ENCODE measurements at regions not wholly inside any gene's neighbourhood (a gene's known extent, or its start where the extent isn't known, plus 50 kb on each side); places are given as distances from the start of the nearest gene placed in this dataset.
"Not testable (repeated sequence)": the region's sequence is repeated elsewhere in the genome, so short reads cannot be mapped to it uniquely, and the experiment has no call there.

GRCh38 chr18:45342653-45343052 is 272.6 kb upstream of the SLC14A2 start:
- Mint-ChIP-seq H3K4me3 (no peak overlapping the region), H3K4me1 (peaks cover 3% of the 10 kb centered on the region), H3K27me3 (ENCODE audit: low read depth) (no peaks in the 10 kb centered on the region), H3K27ac (no peak overlapping the region), H3K36me3 (no peaks in the 10 kb centered on the region), H3K9me3 (peaks cover 3% of the 10 kb centered on the region)
- TF ChIP-seq CTCF (IDR thresholded peaks at IDR 0.05; ENCODE audit: unreplicated experiment), result no peak
- no peak for DNase-seq (ENCODE audit: low spot score in 2 of 2, unreplicated experiment in 2 of 2)

GRCh38 chr18:45343365-45343764 is 271.9 kb upstream of the SLC14A2 start:
- Mint-ChIP-seq H3K4me3 (no peak overlapping the region), H3K27me3 (ENCODE audit: low read depth) (no peaks in the 10 kb centered on the region), H3K9me3 (peaks cover 4% of the 10 kb centered on the region), H3K36me3 (no peaks in the 10 kb centered on the region), H3K4me1 (peaks cover 3% of the 10 kb centered on the region), H3K27ac (no peak overlapping the region)
- TF ChIP-seq CTCF (IDR thresholded peaks at IDR 0.05; ENCODE audit: unreplicated experiment), result no peak
- no peak for DNase-seq (ENCODE audit: low spot score in 2 of 2, unreplicated experiment in 2 of 2)

- not testable (repeated sequence) for H3K9me3 Mint-ChIP-seq
Observed at GRCh38 chr18:45344680-45345079, 270.6 kb upstream of the SLC14A2 start.

GRCh38 chr18:45349019-45349418 is 266.3 kb upstream of the SLC14A2 start:
- DNase-seq (ENCODE audit: low spot score in 2 of 2, unreplicated experiment in 2 of 2), result no peak
- no peaks in the 10 kb centered on the region for H3K36me3 Mint-ChIP-seq
- no peak overlapping the region for H3K27ac Mint-ChIP-seq
- no peaks in the 10 kb centered on the region for H3K4me1 Mint-ChIP-seq
- H3K4me3 Mint-ChIP-seq, result no peak overlapping the region
- no peaks in the 10 kb centered on the region for H3K27me3 Mint-ChIP-seq (ENCODE audit: low read depth)
- H3K9me3 Mint-ChIP-seq, result peaks cover 4% of the 10 kb centered on the region
- TF ChIP-seq CTCF (IDR thresholded peaks at IDR 0.05; ENCODE audit: unreplicated experiment), result no peak

More at GRCh38 chr18:45344680-45345079, 270.6 kb upstream of the SLC14A2 start:
- not testable (repeated sequence) for H3K27me3 Mint-ChIP-seq (ENCODE audit: low read depth); H3K4me3 Mint-ChIP-seq; DNase-seq (ENCODE audit: low spot score in 2 of 2, unreplicated experiment in 2 of 2); H3K36me3 Mint-ChIP-seq; H3K27ac Mint-ChIP-seq; H3K4me1 Mint-ChIP-seq

GRCh38 chr18:45349467-45349866 is 265.8 kb upstream of the SLC14A2 start:
- H3K27ac Mint-ChIP-seq, result no peak overlapping the region
- H3K4me3 Mint-ChIP-seq, result no peak overlapping the region
- no peaks in the 10 kb centered on the region for H3K4me1 Mint-ChIP-seq
- no peak for TF ChIP-seq CTCF (IDR thresholded peaks at IDR 0.05; ENCODE audit: unreplicated experiment)
- DNase-seq (ENCODE audit: low spot score in 2 of 2, unreplicated experiment in 2 of 2), result no peak
- no peaks in the 10 kb centered on the region for H3K36me3 Mint-ChIP-seq
- peaks cover 4% of the 10 kb centered on the region for H3K9me3 Mint-ChIP-seq
- no peaks in the 10 kb centered on the region for H3K27me3 Mint-ChIP-seq (ENCODE audit: low read depth)

- DNase-seq (ENCODE audit: low spot score in 2 of 2, unreplicated experiment in 2 of 2), result no peak
- H3K36me3 Mint-ChIP-seq, result no peaks in the 10 kb centered on the region
- no peaks in the 10 kb centered on the region for H3K4me1 Mint-ChIP-seq
- H3K27ac Mint-ChIP-seq, result no peak overlapping the region
- H3K27me3 Mint-ChIP-seq (ENCODE audit: low read depth), result no peaks in the 10 kb centered on the region
- TF ChIP-seq CTCF (IDR thresholded peaks at IDR 0.05; ENCODE audit: unreplicated experiment), result no peak
- no peak overlapping the region for H3K4me3 Mint-ChIP-seq
- H3K9me3 Mint-ChIP-seq, result peaks cover 4% of the 10 kb centered on the region
Observed at GRCh38 chr18:45350404-45351156, 264.7 kb upstream of the SLC14A2 start.

Data from mesothelial cell of epicardium (in vitro differentiated cells).